Right atrium auricular region (tissue), 2 donors: ENCODE measurements at regions not wholly inside any gene's neighbourhood (a gene's known extent, or its start where the extent isn't known, plus 50 kb on each side); places are given as distances from the start of the nearest gene placed in this dataset.

Experiments used
- DNase-seq: peaks from one replicate; pipeline ENCODE4 v3.0.0-alpha.2; 2019; ENCODE audit warnings: low spot score
- H3K27ac ChIP-seq, 2 donors: fragments of 200-600 bp; sonication (generic); 1 replicate in 1 of 2; 2 replicates in 1 of 2; pipeline ENCODE4 v1.5.1; 2016 to 2019
- H3K27me3 ChIP-seq, 2 donors: fragments of 200-600 bp; sonication (generic); one replicate each; pipeline versions ENCODE4 v1.5.1 to v1.6.0; 2017 to 2019
- H3K36me3 ChIP-seq: fragments of 200-600 bp; sonication (generic); one replicate; pipeline ENCODE4 v1.5.1; 2016
- H3K4me1 ChIP-seq, 2 donors: fragments of 200-600 bp; sonication (generic); one replicate each; pipeline versions ENCODE4 v1.5.1 to v1.6.0; 2017 to 2019
- H3K4me3 ChIP-seq, 2 donors: fragments of 200-600 bp; sonication (generic); 1 replicate in 1 of 2; 2 replicates in 1 of 2; pipeline ENCODE4 v1.5.1; 2017 to 2019; ENCODE audit warnings: mild to moderate bottlenecking in 1 of 2, moderate library complexity in 1 of 2
- H3K9me3 ChIP-seq, 2 donors: fragments of 200-600 bp; sonication (generic); one replicate each; pipeline ENCODE4 v1.5.1; 2019
- CTCF ChIP-seq, 2 donors: fragments of 200-600 bp; sonication (generic); IDR thresholded peaks; one replicate each; pipeline ENCODE4 v1.5.1; 2019; ENCODE audit warnings: antibody characterized with exemption in 2 of 2

- DNase-seq: no peak
- no peaks in the 10 kb centered on the region for H3K4me1 ChIP-seq
- no peak for TF ChIP-seq CTCF (IDR thresholded peaks at IDR 0.05)
Measured at GRCh38 chr3:82957696-82958095, 1196.3 kb upstream of the GBE1 start.

GRCh38 chr3:82957079-82957478 is 1195.6 kb upstream of the GBE1 start:
- no peak for DNase-seq

More at GRCh38 chr3:82957696-82958095, 1196.3 kb upstream of the GBE1 start:
- no peaks in the 10 kb centered on the region for H3K9me3 ChIP-seq
- H3K27me3 ChIP-seq: no peaks in the 10 kb centered on the region
- H3K4me3 ChIP-seq: no peak overlapping the region
- no peak overlapping the region for H3K27ac ChIP-seq
- H3K36me3 ChIP-seq: no peaks in the 10 kb centered on the region

GRCh38 chr3:82954486-82954885 is 1193.0 kb upstream of the GBE1 start:
- Histone ChIP-seq H3K27me3 (no peaks in the 10 kb centered on the region), H3K4me3 (no peak overlapping the region), H3K36me3 (no peaks in the 10 kb centered on the region), H3K27ac (no peak overlapping the region), H3K4me1 (no peaks in the 10 kb centered on the region), H3K9me3 (no peaks in the 10 kb centered on the region)
- no peak for TF ChIP-seq CTCF (IDR thresholded peaks at IDR 0.05)
- no peak for DNase-seq

More at GRCh38 chr3:82957079-82957478, 1195.6 kb upstream of the GBE1 start:
- no peak for TF ChIP-seq CTCF (IDR thresholded peaks at IDR 0.05)
- H3K4me3 ChIP-seq: no peak overlapping the region
- no peaks in the 10 kb centered on the region for H3K36me3 ChIP-seq
- H3K27ac ChIP-seq: no peak overlapping the region
- H3K9me3 ChIP-seq: no peaks in the 10 kb centered on the region
- no peaks in the 10 kb centered on the region for H3K4me1 ChIP-seq
- H3K27me3 ChIP-seq: no peaks in the 10 kb centered on the region

GRCh38 chr3:82942041-82942440 is 1180.6 kb upstream of the GBE1 start:
- Histone ChIP-seq H3K36me3 (no peaks in the 10 kb centered on the region), H3K4me3 (no peak overlapping the region), H3K4me1 (no peaks in the 10 kb centered on the region), H3K9me3 (peaks cover 0 to 19% of the 10 kb centered on the region in 2 donors), H3K27ac (no peak overlapping the region), H3K27me3 (no peaks in the 10 kb centered on the region)
- DNase-seq: no peak
- TF ChIP-seq CTCF (IDR thresholded peaks at IDR 0.05): no peak

- no peaks in the 10 kb centered on the region for H3K4me1 ChIP-seq
- no peaks in the 10 kb centered on the region for H3K27me3 ChIP-seq
- no peak for TF ChIP-seq CTCF (IDR thresholded peaks at IDR 0.05)
- H3K4me3 ChIP-seq: no peak overlapping the region
- H3K27ac ChIP-seq: no peak overlapping the region
- no peak for DNase-seq
- peaks cover 0 to 15% of the 10 kb centered on the region in 2 donors for H3K9me3 ChIP-seq
- H3K36me3 ChIP-seq: no peaks in the 10 kb centered on the region
Measured at GRCh38 chr3:82940124-82940523, 1178.7 kb upstream of the GBE1 start.

GRCh38 chr3:82939491-82940097 is 1178.1 kb upstream of the GBE1 start:
- Histone ChIP-seq H3K9me3 (peaks cover 0 to 10% of the 10 kb centered on the region in 2 donors), H3K36me3 (no peaks in the 10 kb centered on the region), H3K27ac (no peak overlapping the region), H3K4me1 (no peaks in the 10 kb centered on the region), H3K27me3 (no peaks in the 10 kb centered on the region), H3K4me3 (no peak overlapping the region)
- no peak for DNase-seq
- no peak for TF ChIP-seq CTCF (IDR thresholded peaks at IDR 0.05)
